H1 (cell line): ENCODE measurements at regions not wholly inside any gene's neighbourhood (a gene's known extent, or its start where the extent isn't known, plus 50 kb on each side); places are given as distances from the start of the nearest gene placed in this dataset.

ENCODE experiments used
- CHD7 ChIP-seq: fragments of 300-600 bp; sonication (generic); IDR thresholded peaks from 2 replicates; pipeline ENCODE4 v1.7.1; 2012; ENCODE audit warnings: low read length, moderate library complexity, mild to moderate bottlenecking, inconsistent platforms; ENCODE audit not compliant: insufficient replicate concordance
- NRF1 ChIP-seq: IDR thresholded peaks from 2 replicates; pipeline ENCODE4 v1.6.1; 2011; ENCODE audit warnings: mild to moderate bottlenecking, low read depth, low read length, improper control_type of control experiment
- POU5F1 ChIP-seq: IDR thresholded peaks from 2 replicates; pipeline ENCODE4 v1.6.1; 2011; ENCODE audit warnings: low read depth, mild to moderate bottlenecking, low read length, moderate library complexity
- SIX5 ChIP-seq: IDR thresholded peaks from 2 replicates; pipeline ENCODE4 v1.6.1; 2011; ENCODE audit warnings: mild to moderate bottlenecking, low read depth, low read length

GRCh38 chr12:28611115-28611435, 420.8 kb downstream of the CCDC91 start (continued):
- TF ChIP-seq CHD7 (no peak), SIX5 (no peak), NRF1 (no peak), POU5F1 (no peak)
